ENCODE measurements at regions not wholly inside any gene's neighbourhood (a gene's known extent, or its start where the extent isn't known, plus 50 kb on each side); places are given as distances from the start of the nearest gene placed in this dataset.

GRCh38 chr7:41886901-41887311 is 184.0 kb upstream of the INHBA start:
- H3K27me3 ChIP-seq (ENCODE audit: control insufficient read depth in 1 of 2, insufficient read depth in 2 of 2, low read length in 2 of 2) = no peaks in the 10 kb centered on the region
- H3K9me3 ChIP-seq (ENCODE audit: low read length) = no peaks in the 10 kb centered on the region
- no peaks in the 10 kb centered on the region for H3K36me3 ChIP-seq (ENCODE audit: insufficient read depth, low read length)
- no peak overlapping the region for H3K9ac ChIP-seq (ENCODE audit: low read length)
- peaks cover 21% of the 10 kb centered on the region for H3K4me1 ChIP-seq (ENCODE audit: insufficient read depth, low read length)
- H3K27ac ChIP-seq (ENCODE audit: low read depth, low read length) = peak overlapping the region; percentile 28
- H3K4me3 ChIP-seq (ENCODE audit: low read depth in 1 of 2, low read length in 2 of 2) = no peak overlapping the region

- Histone ChIP-seq H3K4me1 (ENCODE audit: insufficient read depth, low read length) (peaks cover 21% of the 10 kb centered on the region), H3K27ac (ENCODE audit: low read depth, low read length) (peak overlapping the region; percentile 28), H3K36me3 (ENCODE audit: insufficient read depth, low read length) (no peaks in the 10 kb centered on the region), H3K9me3 (ENCODE audit: low read length) (no peaks in the 10 kb centered on the region), H3K27me3 (ENCODE audit: control insufficient read depth in 1 of 2, insufficient read depth in 2 of 2, low read length in 2 of 2) (no peaks in the 10 kb centered on the region), H3K4me3 (ENCODE audit: low read depth in 1 of 2, low read length in 2 of 2) (peak overlapping the region in 1 of 2 donors; percentile 12), H3K9ac (ENCODE audit: low read length) (no peak overlapping the region)
These were observed 183.5 kb upstream of the INHBA start for GRCh38 chr7:41886262-41886900.

- H3K27ac ChIP-seq (ENCODE audit: low read depth, low read length) = no peak overlapping the region
- no peaks in the 10 kb centered on the region for H3K9me3 ChIP-seq (ENCODE audit: low read length)
- no peak overlapping the region for H3K9ac ChIP-seq (ENCODE audit: low read length)
- no peaks in the 10 kb centered on the region for H3K27me3 ChIP-seq (ENCODE audit: control insufficient read depth in 1 of 2, insufficient read depth in 2 of 2, low read length in 2 of 2)
- no peak overlapping the region for H3K4me3 ChIP-seq (ENCODE audit: low read depth in 1 of 2, low read length in 2 of 2)
- no peaks in the 10 kb centered on the region for H3K36me3 ChIP-seq (ENCODE audit: insufficient read depth, low read length)
- H3K4me1 ChIP-seq (ENCODE audit: insufficient read depth, low read length) = peaks cover 21% of the 10 kb centered on the region
These were observed 182.9 kb upstream of the INHBA start for GRCh38 chr7:41885748-41886147.

DNA sequence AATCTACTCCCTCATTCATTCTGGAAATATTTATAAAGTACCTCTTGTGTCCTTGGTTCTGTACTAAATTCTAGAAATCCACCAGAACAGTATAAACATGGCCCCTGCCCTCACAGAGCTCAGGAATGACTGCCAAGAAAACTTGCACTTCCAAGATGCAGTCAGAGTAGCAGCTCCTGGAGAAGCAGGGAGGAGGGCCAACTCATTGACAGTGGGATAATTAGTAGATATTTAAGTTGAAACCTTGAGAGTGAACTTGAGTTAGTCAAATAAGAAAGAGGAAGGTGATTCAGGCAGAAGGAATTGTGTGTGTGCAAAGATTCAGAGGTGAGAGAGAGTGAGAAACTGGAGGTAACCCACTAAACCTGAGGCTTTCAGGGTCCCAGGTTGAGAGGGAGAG is 182.2 kb upstream of the INHBA start:
- Histone ChIP-seq H3K27ac (ENCODE audit: low read depth, low read length) (no peak overlapping the region), H3K4me1 (ENCODE audit: insufficient read depth, low read length) (peaks cover 25% of the 10 kb centered on the region), H3K36me3 (ENCODE audit: insufficient read depth, low read length) (no peaks in the 10 kb centered on the region), H3K9ac (ENCODE audit: low read length) (no peak overlapping the region), H3K4me3 (ENCODE audit: low read depth in 1 of 2, low read length in 2 of 2) (no peak overlapping the region), H3K27me3 (ENCODE audit: control insufficient read depth in 1 of 2, insufficient read depth in 2 of 2, low read length in 2 of 2) (no peaks in the 10 kb centered on the region), H3K9me3 (ENCODE audit: low read length) (no peaks in the 10 kb centered on the region)

GRCh38 chr7:41882745-41883420 is 180.0 kb upstream of the INHBA start:
- Histone ChIP-seq H3K4me1 (ENCODE audit: insufficient read depth, low read length) (peaks cover 28% of the 10 kb centered on the region), H3K27me3 (ENCODE audit: control insufficient read depth in 1 of 2, insufficient read depth in 2 of 2, low read length in 2 of 2) (no peaks in the 10 kb centered on the region), H3K27ac (ENCODE audit: low read depth, low read length) (no peak overlapping the region), H3K9ac (ENCODE audit: low read length) (no peak overlapping the region), H3K36me3 (ENCODE audit: insufficient read depth, low read length) (no peaks in the 10 kb centered on the region), H3K9me3 (ENCODE audit: low read length) (no peaks in the 10 kb centered on the region), H3K4me3 (ENCODE audit: low read depth in 1 of 2, low read length in 2 of 2) (no peak overlapping the region)

- Histone ChIP-seq H3K9ac (ENCODE audit: low read length) (no peak overlapping the region), H3K36me3 (ENCODE audit: insufficient read depth, low read length) (no peaks in the 10 kb centered on the region), H3K27me3 (ENCODE audit: control insufficient read depth in 1 of 2, insufficient read depth in 2 of 2, low read length in 2 of 2) (no peaks in the 10 kb centered on the region), H3K4me3 (ENCODE audit: low read depth in 1 of 2, low read length in 2 of 2) (no peak overlapping the region), H3K9me3 (ENCODE audit: low read length) (no peaks in the 10 kb centered on the region), H3K27ac (ENCODE audit: low read depth, low read length) (no peak overlapping the region), H3K4me1 (ENCODE audit: insufficient read depth, low read length) (peaks cover 25% of the 10 kb centered on the region)
These were observed 179.4 kb upstream of the INHBA start for GRCh38 chr7:41882256-41882655.

DNA sequence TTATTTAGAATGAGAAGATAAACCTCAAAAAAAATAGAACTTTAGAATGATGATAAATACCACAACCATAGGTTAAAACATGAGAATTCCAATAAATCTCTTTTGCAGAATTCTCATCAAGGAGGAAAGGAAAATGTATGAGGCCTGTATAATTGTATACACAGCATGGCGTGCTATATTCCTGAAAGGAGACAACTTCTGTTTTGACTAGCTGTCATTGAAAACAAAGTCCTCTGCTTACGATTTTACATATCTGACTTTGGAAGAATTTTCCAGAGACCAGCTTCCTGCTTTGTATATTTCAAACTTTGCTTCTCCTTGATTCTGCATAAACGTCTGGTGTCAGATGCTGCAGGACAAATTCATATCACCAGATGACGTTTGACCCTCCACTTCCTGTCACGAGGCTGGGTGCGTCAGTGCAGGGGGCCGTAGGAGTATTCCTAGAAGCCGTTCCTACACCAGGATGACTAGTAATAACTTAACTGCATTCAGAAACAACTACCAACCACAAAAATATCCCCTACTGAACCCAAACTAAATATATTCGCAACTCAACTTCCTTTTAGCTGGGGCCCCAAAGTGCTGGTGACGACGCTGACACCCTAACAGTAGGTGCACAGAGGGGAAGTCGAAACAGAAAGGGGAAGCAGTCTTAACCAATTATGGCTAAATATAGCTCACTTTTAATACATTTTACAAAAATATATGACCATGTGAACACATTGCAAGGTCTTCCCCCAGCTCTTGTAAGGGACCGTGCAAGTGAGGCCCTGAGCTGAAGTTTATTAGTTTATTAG is 178.6 kb upstream of the INHBA start:
- no peaks in the 10 kb centered on the region for H3K9me3 ChIP-seq (ENCODE audit: low read length)
- no peaks in the 10 kb centered on the region for H3K27me3 ChIP-seq (ENCODE audit: control insufficient read depth in 1 of 2, insufficient read depth in 2 of 2, low read length in 2 of 2)
- H3K4me3 ChIP-seq (ENCODE audit: low read depth in 1 of 2, low read length in 2 of 2) = no peak overlapping the region
- no peak overlapping the region for H3K9ac ChIP-seq (ENCODE audit: low read length)
- H3K4me1 ChIP-seq (ENCODE audit: insufficient read depth, low read length) = peaks cover 18% of the 10 kb centered on the region
- H3K36me3 ChIP-seq (ENCODE audit: insufficient read depth, low read length) = no peaks in the 10 kb centered on the region
- H3K27ac ChIP-seq (ENCODE audit: low read depth, low read length) = no peak overlapping the region

- Histone ChIP-seq H3K4me3 (ENCODE audit: low read depth in 1 of 2, low read length in 2 of 2) (no peak overlapping the region), H3K36me3 (ENCODE audit: insufficient read depth, low read length) (no peaks in the 10 kb centered on the region), H3K4me1 (ENCODE audit: insufficient read depth, low read length) (peaks cover 7% of the 10 kb centered on the region), H3K27ac (ENCODE audit: low read depth, low read length) (no peak overlapping the region), H3K9ac (ENCODE audit: low read length) (no peak overlapping the region), H3K27me3 (ENCODE audit: control insufficient read depth in 1 of 2, insufficient read depth in 2 of 2, low read length in 2 of 2) (no peaks in the 10 kb centered on the region), H3K9me3 (ENCODE audit: low read length) (no peaks in the 10 kb centered on the region)
These were observed 177.2 kb upstream of the INHBA start for GRCh38 chr7:41880107-41880506.

GRCh38 chr7:41879403-41879802 is 176.5 kb upstream of the INHBA start:
- H3K36me3 ChIP-seq (ENCODE audit: insufficient read depth, low read length) = no peaks in the 10 kb centered on the region
- H3K9ac ChIP-seq (ENCODE audit: low read length) = no peak overlapping the region

GRCh38 chr7:41878309-41879295 is 175.7 kb upstream of the INHBA start:
- Histone ChIP-seq H3K4me3 (ENCODE audit: low read depth in 1 of 2, low read length in 2 of 2) (no peak overlapping the region), H3K4me1 (ENCODE audit: insufficient read depth, low read length) (peaks cover 7% of the 10 kb centered on the region), H3K9me3 (ENCODE audit: low read length) (no peaks in the 10 kb centered on the region), H3K36me3 (ENCODE audit: insufficient read depth, low read length) (no peaks in the 10 kb centered on the region), H3K27me3 (ENCODE audit: control insufficient read depth in 1 of 2, insufficient read depth in 2 of 2, low read length in 2 of 2) (no peaks in the 10 kb centered on the region), H3K27ac (ENCODE audit: low read depth, low read length) (no peak overlapping the region), H3K9ac (ENCODE audit: low read length) (no peak overlapping the region)

More at GRCh38 chr7:41879403-41879802, 176.5 kb upstream of the INHBA start:
- Histone ChIP-seq H3K4me1 (ENCODE audit: insufficient read depth, low read length) (peaks cover 7% of the 10 kb centered on the region), H3K27ac (ENCODE audit: low read depth, low read length) (no peak overlapping the region), H3K27me3 (ENCODE audit: control insufficient read depth in 1 of 2, insufficient read depth in 2 of 2, low read length in 2 of 2) (no peaks in the 10 kb centered on the region), H3K9me3 (ENCODE audit: low read length) (no peaks in the 10 kb centered on the region), H3K4me3 (ENCODE audit: low read depth in 1 of 2, low read length in 2 of 2) (no peak overlapping the region)

DNA sequence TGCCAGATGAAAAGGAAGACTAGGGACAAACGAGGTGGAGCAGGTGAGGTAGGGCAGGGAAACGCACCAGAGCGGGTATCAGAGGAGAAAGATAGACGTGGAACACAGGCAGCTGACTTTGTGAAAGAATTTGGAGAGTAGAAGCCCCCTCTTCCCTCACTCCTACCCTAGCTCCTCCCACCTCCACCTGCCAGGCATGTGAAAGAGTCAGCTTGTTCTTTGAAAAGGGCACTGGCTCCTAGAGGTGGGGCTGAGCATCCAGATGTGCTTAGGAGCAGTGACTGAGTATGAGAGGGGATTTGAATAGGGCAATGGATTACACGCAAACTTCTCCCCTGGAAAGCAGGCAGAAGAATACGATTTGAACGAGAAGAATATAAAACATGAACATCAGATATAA is 174.2 kb upstream of the INHBA start:
- Histone ChIP-seq H3K27me3 (ENCODE audit: control insufficient read depth in 1 of 2, insufficient read depth in 2 of 2, low read length in 2 of 2) (no peaks in the 10 kb centered on the region), H3K4me3 (ENCODE audit: low read depth in 1 of 2, low read length in 2 of 2) (no peak overlapping the region), H3K9ac (ENCODE audit: low read length) (no peak overlapping the region), H3K4me1 (ENCODE audit: insufficient read depth, low read length) (peaks cover 7% of the 10 kb centered on the region), H3K27ac (ENCODE audit: low read depth, low read length) (no peak overlapping the region), H3K36me3 (ENCODE audit: insufficient read depth, low read length) (no peaks in the 10 kb centered on the region), H3K9me3 (ENCODE audit: low read length) (no peaks in the 10 kb centered on the region)
